ENCODE measurements at regions not wholly inside any gene's neighbourhood (a gene's known extent, or its start where the extent isn't known, plus 50 kb on each side); places are given as distances from the start of the nearest gene placed in this dataset.
"Not testable (repeated sequence)": the region's sequence is repeated elsewhere in the genome, so short reads cannot be mapped to it uniquely, and the experiment has no call there.

- H3K79me2 ChIP-seq (ENCODE audit: low read depth), result no peaks in the 10 kb centered on the region
- intact Hi-C loops (cut with micrococcal nuclease; ENCODE audit: unreplicated experiment), result no loop called here
- H3F3A ChIP-seq (ENCODE audit: insufficient read depth, low read depth), result no peaks in the 10 kb centered on the region
- peaks cover 4% of the 10 kb centered on the region; the same call in 1 of the 2 replicates for H3K27me3 ChIP-seq (ENCODE audit: insufficient read depth, low read depth)
- no peaks in the 10 kb centered on the region for H3K4me1 ChIP-seq (replicated peaks; ENCODE audit: insufficient read depth)
- TF ChIP-seq CTCF (conservative IDR thresholded peaks at IDR 0.05) (no peak), EZH2 (IDR thresholded peaks at IDR 0.05; ENCODE audit: low read depth) (no peak)
- no peak overlapping the region for H3K4me2 ChIP-seq
- no peak for DNase-seq
- ChIA-PET CTCF (no interaction called here), POLR2A (ENCODE audit: unreplicated experiment) (no interaction called here)
- H3K4me3 ChIP-seq, result no peak overlapping the region
- BruUV-seq (replicated peaks), result no TSS peak
- H4K20me1 ChIP-seq (ENCODE audit: insufficient read depth), result no peaks in the 10 kb centered on the region
- no peaks in the 10 kb centered on the region for H3K36me3 ChIP-seq (ENCODE audit: low read depth)
- no peaks in the 10 kb centered on the region for H3K9me3 ChIP-seq (ENCODE audit: insufficient read depth, low read depth)
- no peak overlapping the region for H2AFZ ChIP-seq
- no peaks in the 10 kb centered on the region; the same call in 1 of the 2 replicates for H3K9me2 ChIP-seq (ENCODE audit: insufficient read depth)
- H3K27ac ChIP-seq, result no peak overlapping the region
These were observed 114.0 kb upstream of the C2CD4B start for GRCh38 chr15:62279041-62279440.

GRCh38 chr15:62280625-62281024 is 115.5 kb upstream of the C2CD4B start:
- intact Hi-C loops (cut with micrococcal nuclease; ENCODE audit: unreplicated experiment), result no loop called here
- no TSS peak for BruUV-seq (replicated peaks)

GRCh38 chr15:62281801-62282200 is 116.7 kb upstream of the C2CD4B start:
- H3F3A ChIP-seq (ENCODE audit: insufficient read depth, low read depth); H3K4me1 ChIP-seq (replicated peaks; ENCODE audit: insufficient read depth); CTCF ChIA-PET; BruUV-seq (replicated peaks); H3K27ac ChIP-seq; H3K9me3 ChIP-seq (ENCODE audit: insufficient read depth, low read depth); H3K79me2 ChIP-seq (ENCODE audit: low read depth); DNase-seq; H3K4me3 ChIP-seq; intact Hi-C loops (cut with micrococcal nuclease; ENCODE audit: unreplicated experiment); POLR2A ChIA-PET (ENCODE audit: unreplicated experiment); H4K20me1 ChIP-seq (ENCODE audit: insufficient read depth); H3K4me2 ChIP-seq; H3K27me3 ChIP-seq (ENCODE audit: insufficient read depth, low read depth); H3K9me2 ChIP-seq (ENCODE audit: insufficient read depth); H2AFZ ChIP-seq; H3K36me3 ChIP-seq (ENCODE audit: low read depth): not testable (repeated sequence)

More at GRCh38 chr15:62280625-62281024, 115.5 kb upstream of the C2CD4B start:
- no peak overlapping the region for H3K4me2 ChIP-seq
- no peaks in the 10 kb centered on the region; the same call in 1 of the 2 replicates for H3K9me2 ChIP-seq (ENCODE audit: insufficient read depth)
- POLR2A ChIA-PET (ENCODE audit: unreplicated experiment), result no interaction called here
- CTCF ChIA-PET, result no interaction called here
- H3K9me3 ChIP-seq (ENCODE audit: insufficient read depth, low read depth), result no peaks in the 10 kb centered on the region
- no peaks in the 10 kb centered on the region for H3K79me2 ChIP-seq (ENCODE audit: low read depth)
- no peak for DNase-seq
- no peaks in the 10 kb centered on the region for H3K4me1 ChIP-seq (replicated peaks; ENCODE audit: insufficient read depth)
- no peak overlapping the region for H3K27ac ChIP-seq
- no peaks in the 10 kb centered on the region for H4K20me1 ChIP-seq (ENCODE audit: insufficient read depth)
- no peaks in the 10 kb centered on the region for H3F3A ChIP-seq (ENCODE audit: insufficient read depth, low read depth)
- no peak overlapping the region for H2AFZ ChIP-seq
- H3K4me3 ChIP-seq, result no peak overlapping the region
- peaks cover 4% of the 10 kb centered on the region; the same call in 1 of the 2 replicates for H3K27me3 ChIP-seq (ENCODE audit: insufficient read depth, low read depth)
- H3K36me3 ChIP-seq (ENCODE audit: low read depth), result no peaks in the 10 kb centered on the region
- TF ChIP-seq EZH2 (IDR thresholded peaks at IDR 0.05; ENCODE audit: low read depth), result no peak
- no peak for TF ChIP-seq CTCF (conservative IDR thresholded peaks at IDR 0.05)
